ENCODE measurements at regions not wholly inside any gene's neighbourhood (a gene's known extent, or its start where the extent isn't known, plus 50 kb on each side); places are given as distances from the start of the nearest gene placed in this dataset.

DNA sequence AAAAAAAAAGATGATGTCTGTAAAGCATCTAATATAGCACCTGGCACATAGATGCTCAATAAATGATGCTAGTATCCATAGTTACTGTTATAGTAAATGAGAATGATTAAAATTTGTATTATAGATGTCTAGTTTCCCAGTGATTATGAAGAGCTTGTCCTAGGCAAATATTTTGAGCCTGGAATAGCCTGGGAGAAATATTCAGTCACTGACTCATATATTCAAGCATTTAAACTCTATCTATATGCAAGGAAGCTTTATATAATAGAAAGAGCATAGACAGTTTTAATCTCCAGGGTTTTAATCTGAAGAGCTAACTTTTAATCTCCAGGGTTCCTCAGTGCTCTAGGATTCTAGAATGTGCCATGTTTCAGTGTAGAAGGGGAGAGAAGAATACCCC lies 91.5 kb upstream of the VASH1 start:
- Histone ChIP-seq H3K36me3 (no peaks in the 10 kb centered on the region), H3K27me3 (no peaks in the 10 kb centered on the region), H3K4me3 (no peak overlapping the region), H3K9me3 (no peaks in the 10 kb centered on the region), H3K4me1 (no peaks in the 10 kb centered on the region), H3K27ac (no peak overlapping the region)
- TF ChIP-seq POLR2AphosphoS5 (IDR thresholded peaks at IDR 0.05; ENCODE audit: insufficient read depth in 1 of 2, low read depth in 1 of 2) (no peak), POLR2A (IDR thresholded peaks at IDR 0.05) (no peak)
- TF ChIP-seq, protein P1, sequence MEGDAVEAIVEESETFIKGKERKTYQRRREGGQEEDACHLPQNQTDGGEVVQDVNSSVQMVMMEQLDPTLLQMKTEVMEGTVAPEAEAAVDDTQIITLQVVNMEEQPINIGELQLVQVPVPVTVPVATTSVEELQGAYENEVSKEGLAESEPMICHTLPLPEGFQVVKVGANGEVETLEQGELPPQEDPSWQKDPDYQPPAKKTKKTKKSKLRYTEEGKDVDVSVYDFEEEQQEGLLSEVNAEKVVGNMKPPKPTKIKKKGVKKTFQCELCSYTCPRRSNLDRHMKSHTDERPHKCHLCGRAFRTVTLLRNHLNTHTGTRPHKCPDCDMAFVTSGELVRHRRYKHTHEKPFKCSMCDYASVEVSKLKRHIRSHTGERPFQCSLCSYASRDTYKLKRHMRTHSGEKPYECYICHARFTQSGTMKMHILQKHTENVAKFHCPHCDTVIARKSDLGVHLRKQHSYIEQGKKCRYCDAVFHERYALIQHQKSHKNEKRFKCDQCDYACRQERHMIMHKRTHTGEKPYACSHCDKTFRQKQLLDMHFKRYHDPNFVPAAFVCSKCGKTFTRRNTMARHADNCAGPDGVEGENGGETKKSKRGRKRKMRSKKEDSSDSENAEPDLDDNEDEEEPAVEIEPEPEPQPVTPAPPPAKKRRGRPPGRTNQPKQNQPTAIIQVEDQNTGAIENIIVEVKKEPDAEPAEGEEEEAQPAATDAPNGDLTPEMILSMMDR (IDR thresholded peaks at IDR 0.05): no peak
- DNase-seq (ENCODE audit: extremely low spot score in 2 of 2): no peak
- intact Hi-C loops (cut with DNase I): no loop called here

- DNase-seq (ENCODE audit: extremely low spot score in 2 of 2): peak in 1 of 2 donors; percentile 16
- Histone ChIP-seq H3K27ac (no peak overlapping the region), H3K27me3 (no peaks in the 10 kb centered on the region), H3K9me3 (no peaks in the 10 kb centered on the region), H3K4me3 (no peak overlapping the region), H3K4me1 (no peaks in the 10 kb centered on the region), H3K36me3 (no peaks in the 10 kb centered on the region)
- intact Hi-C loops (cut with DNase I): no loop called here
- TF ChIP-seq, protein P1 (IDR thresholded peaks at IDR 0.05): no peak
- TF ChIP-seq POLR2AphosphoS5 (IDR thresholded peaks at IDR 0.05; ENCODE audit: insufficient read depth in 1 of 2, low read depth in 1 of 2) (no peak), POLR2A (IDR thresholded peaks at IDR 0.05) (no peak)
Observed at GRCh38 chr14:76672123-76672522, 89.1 kb upstream of the VASH1 start.

GRCh38 chr14:76673261-76673660 lies 88.0 kb upstream of the VASH1 start:
- intact Hi-C loops (cut with DNase I): no loop called here
- no peaks in the 10 kb centered on the region for H3K4me1 ChIP-seq
- H3K36me3 ChIP-seq: no peaks in the 10 kb centered on the region
- no peak overlapping the region for H3K4me3 ChIP-seq
- H3K27ac ChIP-seq: no peak overlapping the region
- peak; percentile 37 to 67 for DNase-seq (ENCODE audit: extremely low spot score in 2 of 2)
- H3K27me3 ChIP-seq: no peaks in the 10 kb centered on the region
- H3K9me3 ChIP-seq: no peaks in the 10 kb centered on the region
- TF ChIP-seq POLR2A (IDR thresholded peaks at IDR 0.05) (no peak), POLR2AphosphoS5 (IDR thresholded peaks at IDR 0.05; ENCODE audit: insufficient read depth in 1 of 2, low read depth in 1 of 2) (no peak)
- TF ChIP-seq, protein P1 (IDR thresholded peaks at IDR 0.05): no peak

DNA sequence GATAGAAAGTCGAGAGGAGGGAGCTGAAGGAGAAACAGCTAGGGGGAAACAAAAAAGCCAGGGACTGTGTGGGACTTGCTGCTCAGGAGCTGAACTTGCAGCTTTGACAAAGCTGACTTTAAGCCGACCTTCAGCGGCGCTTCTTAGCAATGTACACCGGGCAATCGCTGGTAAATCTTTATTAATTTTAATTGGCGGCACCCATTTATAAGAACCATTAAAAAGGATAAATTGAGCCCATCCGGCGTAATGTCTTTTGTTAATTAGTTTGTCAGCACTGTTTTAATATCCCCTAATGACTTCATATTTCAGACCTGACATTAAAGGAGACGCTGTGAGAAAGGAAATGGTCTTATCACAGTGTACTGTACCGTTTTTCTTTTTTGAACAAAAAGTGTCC lies 86.2 kb upstream of the VASH1 start:
- Histone ChIP-seq H3K27ac (no peak overlapping the region), H3K9me3 (no peaks in the 10 kb centered on the region), H3K27me3 (no peaks in the 10 kb centered on the region), H3K36me3 (no peaks in the 10 kb centered on the region), H3K4me1 (no peaks in the 10 kb centered on the region), H3K4me3 (no peak overlapping the region)
- intact Hi-C loops (cut with DNase I): no loop called here
- peak in 1 of 2 donors; percentile 34 for DNase-seq (ENCODE audit: extremely low spot score in 2 of 2)
- no peak for TF ChIP-seq POLR2AphosphoS5 (IDR thresholded peaks at IDR 0.05; ENCODE audit: insufficient read depth in 1 of 2, low read depth in 1 of 2)
- TF ChIP-seq, protein P1 (IDR thresholded peaks at IDR 0.05): no peak
- TF ChIP-seq POLR2A (IDR thresholded peaks at IDR 0.05): no peak

GRCh38 chr14:76676539-76676938 lies 84.7 kb upstream of the VASH1 start:
- Histone ChIP-seq H3K4me3 (no peak overlapping the region), H3K9me3 (no peaks in the 10 kb centered on the region)
- intact Hi-C loops (cut with DNase I): no loop called here

More at GRCh38 chr14:76676539-76676938, 84.7 kb upstream of the VASH1 start:
- TF ChIP-seq POLR2A (IDR thresholded peaks at IDR 0.05) (no peak), POLR2AphosphoS5 (IDR thresholded peaks at IDR 0.05; ENCODE audit: insufficient read depth in 1 of 2, low read depth in 1 of 2) (no peak)
- Histone ChIP-seq H3K36me3 (no peaks in the 10 kb centered on the region), H3K4me1 (no peaks in the 10 kb centered on the region), H3K27ac (no peak overlapping the region), H3K27me3 (no peaks in the 10 kb centered on the region)
- DNase-seq (ENCODE audit: extremely low spot score in 2 of 2): no peak

All from vagina (tissue), 2 donors.